ENCODE measurements at regions not wholly inside any gene's neighbourhood (a gene's known extent, or its start where the extent isn't known, plus 50 kb on each side); places are given as distances from the start of the nearest gene placed in this dataset.
"Not testable (repeated sequence)": the region's sequence is repeated elsewhere in the genome, so short reads cannot be mapped to it uniquely, and the experiment has no call there.

- no peak overlapping the region for H3K9ac ChIP-seq (ENCODE audit: insufficient read length)
- H3K27ac ChIP-seq, result no peak overlapping the region
- H3K4me3 ChIP-seq, result no peak overlapping the region
- no peak for DNase-seq (ENCODE audit: low read depth, low spot score)
- H3K9me3 ChIP-seq (ENCODE audit: low read depth, low read length), result no peaks in the 10 kb centered on the region
- no peaks in the 10 kb centered on the region for H3K36me3 ChIP-seq (ENCODE audit: insufficient read depth, low read length)
- no peak for TF ChIP-seq POLR2AphosphoS5 (IDR thresholded peaks at IDR 0.05; ENCODE audit: borderline replicate concordance, low read depth, low read length)
- TF ChIP-seq FOXP2 (optimal IDR thresholded peaks at IDR 0.05; ENCODE audit: control extremely low read depth, extremely low read length, insufficient read depth), result no peak
- no peak for TF ChIP-seq EZH2 (IDR thresholded peaks at IDR 0.05)
Measured at GRCh38 chr10:107969936-107970335, 805.4 kb upstream of the SORCS1 start.

DNA sequence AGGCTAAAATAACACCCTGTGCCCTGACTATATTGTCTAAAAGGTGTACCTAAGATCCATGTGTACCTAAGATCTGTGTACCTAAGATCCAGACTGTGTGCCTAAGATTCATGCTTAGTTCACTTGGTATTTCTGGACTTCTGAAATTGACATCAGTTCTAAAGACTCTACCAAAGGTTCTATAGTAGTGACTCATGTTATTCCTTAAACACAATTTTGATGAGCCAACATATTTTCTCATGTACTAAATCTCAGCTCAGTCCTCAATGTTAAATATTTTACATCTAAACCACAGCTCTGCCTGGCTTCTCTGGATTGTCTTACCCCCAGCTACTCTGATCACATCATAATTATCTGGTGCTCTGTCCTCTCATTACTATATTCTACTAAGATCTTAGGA lies 802.3 kb upstream of the SORCS1 start:
- Histone ChIP-seq H3K36me3 (ENCODE audit: insufficient read depth, low read length) (no peaks in the 10 kb centered on the region), H3K9ac (ENCODE audit: insufficient read length) (no peak overlapping the region), H3K27ac (no peak overlapping the region), H3K4me3 (no peak overlapping the region), H3K9me3 (ENCODE audit: low read depth, low read length) (no peaks in the 10 kb centered on the region)
- DNase-seq (ENCODE audit: low read depth, low spot score), result no peak
- no peak for TF ChIP-seq EZH2 (IDR thresholded peaks at IDR 0.05)
- no peak for TF ChIP-seq POLR2AphosphoS5 (IDR thresholded peaks at IDR 0.05; ENCODE audit: borderline replicate concordance, low read depth, low read length)
- TF ChIP-seq FOXP2 (optimal IDR thresholded peaks at IDR 0.05; ENCODE audit: control extremely low read depth, extremely low read length, insufficient read depth), result no peak

GRCh38 chr10:107952649-107953556 lies 788.4 kb upstream of the SORCS1 start:
- Histone ChIP-seq H3K4me3 (no peak overlapping the region), H3K36me3 (ENCODE audit: insufficient read depth, low read length) (no peaks in the 10 kb centered on the region), H3K27ac (no peak overlapping the region), H3K9me3 (ENCODE audit: low read depth, low read length) (no peaks in the 10 kb centered on the region), H3K9ac (ENCODE audit: insufficient read length) (no peak overlapping the region)
- TF ChIP-seq POLR2AphosphoS5 (IDR thresholded peaks at IDR 0.05; ENCODE audit: borderline replicate concordance, low read depth, low read length) (no peak), FOXP2 (optimal IDR thresholded peaks at IDR 0.05; ENCODE audit: control extremely low read depth, extremely low read length, insufficient read depth) (no peak), EZH2 (IDR thresholded peaks at IDR 0.05) (no peak)
- no peak for DNase-seq (ENCODE audit: low read depth, low spot score)

DNA sequence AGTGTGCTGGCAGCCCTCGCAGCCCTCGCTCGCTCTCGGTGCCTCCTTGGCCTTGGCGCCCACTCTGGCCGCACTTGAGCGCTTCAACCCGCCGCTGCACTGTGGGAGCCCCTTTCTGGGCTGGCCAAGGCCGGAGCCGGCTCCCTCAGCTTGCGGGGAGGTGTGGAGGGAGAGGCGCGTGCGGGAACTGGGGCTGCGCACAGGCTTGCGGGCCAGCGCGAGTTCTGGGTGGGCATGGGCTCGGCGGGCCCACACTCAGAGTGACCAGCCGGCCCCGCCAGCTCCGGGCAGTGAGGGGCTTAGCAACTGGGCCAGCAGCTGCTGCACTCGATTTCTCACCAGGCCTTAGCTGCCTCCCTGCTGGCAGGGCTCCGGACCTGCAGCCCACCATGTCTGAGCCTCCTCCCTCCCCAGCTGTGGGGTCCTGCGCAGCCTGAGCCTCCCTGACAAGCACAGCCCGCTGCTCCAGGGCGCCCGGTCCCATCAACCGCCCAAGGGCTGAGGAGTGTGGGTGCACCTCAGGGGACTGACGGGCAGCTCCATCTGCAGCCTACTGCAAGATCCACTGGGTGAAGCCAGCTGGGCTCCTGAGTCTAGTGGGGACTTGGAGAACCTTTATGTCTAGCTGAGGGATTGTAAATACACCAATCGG lies 786.0 kb upstream of the SORCS1 start:
- not testable (repeated sequence) for H3K27ac ChIP-seq; H3K4me3 ChIP-seq; H3K36me3 ChIP-seq (ENCODE audit: insufficient read depth, low read length); DNase-seq (ENCODE audit: low read depth, low spot score); H3K9me3 ChIP-seq (ENCODE audit: low read depth, low read length); H3K9ac ChIP-seq (ENCODE audit: insufficient read length)

- no peaks in the 10 kb centered on the region for H3K36me3 ChIP-seq (ENCODE audit: insufficient read depth, low read length)
- TF ChIP-seq POLR2AphosphoS5 (IDR thresholded peaks at IDR 0.05; ENCODE audit: borderline replicate concordance, low read depth, low read length) (no peak), EZH2 (IDR thresholded peaks at IDR 0.05) (no peak), FOXP2 (optimal IDR thresholded peaks at IDR 0.05; ENCODE audit: control extremely low read depth, extremely low read length, insufficient read depth) (no peak)
- no peak for DNase-seq (ENCODE audit: low read depth, low spot score)
- no peaks in the 10 kb centered on the region for H3K9me3 ChIP-seq (ENCODE audit: low read depth, low read length)
- H3K4me3 ChIP-seq, result no peak overlapping the region
- no peak overlapping the region for H3K9ac ChIP-seq (ENCODE audit: insufficient read length)
- H3K27ac ChIP-seq, result no peak overlapping the region
Measured at GRCh38 chr10:107942826-107943225, 778.3 kb upstream of the SORCS1 start.

- no peak overlapping the region for H3K9ac ChIP-seq (ENCODE audit: insufficient read length)
- H3K36me3 ChIP-seq (ENCODE audit: insufficient read depth, low read length), result no peaks in the 10 kb centered on the region
- no peak for DNase-seq (ENCODE audit: low read depth, low spot score)
- no peak overlapping the region for H3K27ac ChIP-seq
- H3K4me3 ChIP-seq, result no peak overlapping the region
- no peaks in the 10 kb centered on the region for H3K9me3 ChIP-seq (ENCODE audit: low read depth, low read length)
- TF ChIP-seq FOXP2 (optimal IDR thresholded peaks at IDR 0.05; ENCODE audit: control extremely low read depth, extremely low read length, insufficient read depth) (no peak), EZH2 (IDR thresholded peaks at IDR 0.05) (no peak), POLR2AphosphoS5 (IDR thresholded peaks at IDR 0.05; ENCODE audit: borderline replicate concordance, low read depth, low read length) (no peak)
Measured at GRCh38 chr10:107933076-107933475, 768.6 kb upstream of the SORCS1 start.

DNA sequence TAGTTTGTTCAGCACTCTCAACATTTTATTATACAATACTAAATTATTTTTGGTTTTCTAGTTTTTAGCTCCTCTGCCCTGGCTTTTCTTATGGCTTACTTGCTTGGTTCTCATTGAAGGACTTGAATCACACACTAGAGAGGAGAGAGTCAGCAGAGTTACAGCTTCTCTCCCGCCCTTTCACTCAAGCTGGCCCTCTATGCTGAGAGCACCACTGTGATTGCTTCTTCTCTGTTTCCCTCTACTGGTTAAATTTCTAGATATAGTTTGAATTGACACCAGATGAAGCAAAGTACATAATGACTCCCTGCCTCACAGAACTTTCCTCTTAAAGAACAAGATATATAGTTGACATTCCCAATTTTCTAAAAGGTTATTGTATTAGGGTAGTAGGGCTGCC lies 767.3 kb upstream of the SORCS1 start:
- H3K9me3 ChIP-seq (ENCODE audit: low read depth, low read length), result no peaks in the 10 kb centered on the region
- TF ChIP-seq FOXP2 (optimal IDR thresholded peaks at IDR 0.05; ENCODE audit: control extremely low read depth, extremely low read length, insufficient read depth) (no peak), POLR2AphosphoS5 (IDR thresholded peaks at IDR 0.05; ENCODE audit: borderline replicate concordance, low read depth, low read length) (no peak), EZH2 (IDR thresholded peaks at IDR 0.05) (no peak)
- H3K4me3 ChIP-seq, result no peak overlapping the region
- no peak overlapping the region for H3K9ac ChIP-seq (ENCODE audit: insufficient read length)
- no peak overlapping the region for H3K27ac ChIP-seq
- no peak for DNase-seq (ENCODE audit: low read depth, low spot score)
- no peaks in the 10 kb centered on the region for H3K36me3 ChIP-seq (ENCODE audit: insufficient read depth, low read length)

- no peak overlapping the region for H3K27ac ChIP-seq
- TF ChIP-seq EZH2 (IDR thresholded peaks at IDR 0.05), result no peak
- TF ChIP-seq FOXP2 (optimal IDR thresholded peaks at IDR 0.05; ENCODE audit: control extremely low read depth, extremely low read length, insufficient read depth), result no peak
- TF ChIP-seq POLR2AphosphoS5 (IDR thresholded peaks at IDR 0.05; ENCODE audit: borderline replicate concordance, low read depth, low read length), result no peak
- no peak overlapping the region for H3K9ac ChIP-seq (ENCODE audit: insufficient read length)
- H3K4me3 ChIP-seq, result no peak overlapping the region
- no peaks in the 10 kb centered on the region for H3K9me3 ChIP-seq (ENCODE audit: low read depth, low read length)
- no peak for DNase-seq (ENCODE audit: low read depth, low spot score)
- no peaks in the 10 kb centered on the region for H3K36me3 ChIP-seq (ENCODE audit: insufficient read depth, low read length)
Measured at GRCh38 chr10:107930037-107930436, 765.5 kb upstream of the SORCS1 start.

Data from SK-N-MC (cell line).